A673 (cell line): ENCODE measurements at regions not wholly inside any gene's neighbourhood (a gene's known extent, or its start where the extent isn't known, plus 50 kb on each side); places are given as distances from the start of the nearest gene placed in this dataset.

Source experiments
- BruUV-seq: library from RNA; stranded (reverse); fragments of 400-500 nt; replicated peaks from 2 replicates; lab custom pipeline; 2021; lab: Mats Ljungman, UMichigan
- CTCF ChIA-PET: fragments of 300-600 bp; sonication (Branson Sonifier 250); formaldehyde crosslinking; loops from one replicate; lab custom pipeline; 2022; ENCODE audit warnings: antibody characterized with exemption; lab: Charles Lee
- POLR2A ChIA-PET: fragments of 300-600 bp; sonication (Branson Sonifier 250); formaldehyde crosslinking; loops from one replicate; lab custom pipeline; 2022; ENCODE audit warnings: antibody characterized with exemption; ENCODE audit not compliant: low non-redundant PET; lab: Charles Lee
- DNase-seq: peaks from one replicate; pipeline ENCODE4 v3.0.0-alpha.2; 2015; ENCODE audit warnings: low spot score
- H3K27ac ChIP-seq: fragments of 200-600 bp; sonication (generic); 2 replicates; pipeline ENCODE4 v1.5.1; 2016; ENCODE audit warnings: mixed run types, low read depth, mild to moderate bottlenecking, mixed read lengths, antibody characterized with exemption, low read length; ENCODE audit not compliant: poor library complexity, severe bottlenecking
- H3K27me3 ChIP-seq: fragments of 200-600 bp; sonication (generic); replicated peaks from 2 replicates; pipeline ENCODE4 v1.6.1; 2017; ENCODE audit warnings: mixed run types, low read depth, mild to moderate bottlenecking, mixed read lengths, antibody characterized with exemption, low read length; ENCODE audit not compliant: insufficient read depth, poor library complexity
- H3K36me3 ChIP-seq: fragments of 200-600 bp; sonication (generic); 2 replicates; pipeline ENCODE4 v1.6.1; 2016; ENCODE audit warnings: mixed run types, mild to moderate bottlenecking, mixed read lengths, antibody characterized with exemption, low read length; ENCODE audit not compliant: insufficient read depth, poor library complexity, severe bottlenecking
- H3K4me1 ChIP-seq: fragments of 200-600 bp; sonication (generic); 2 replicates; pipeline ENCODE4 v1.6.1; 2017; ENCODE audit warnings: mixed run types, mild to moderate bottlenecking, mixed read lengths, antibody characterized with exemption, low read length; ENCODE audit not compliant: insufficient read depth, poor library complexity, severe bottlenecking
- H3K4me3 ChIP-seq: fragments of 200-600 bp; sonication (generic); 2 replicates; pipeline ENCODE4 v1.5.1; 2016; ENCODE audit warnings: low read depth, mixed run types, mild to moderate bottlenecking, mixed read lengths, low read length; ENCODE audit not compliant: poor library complexity, severe bottlenecking
- H3K9me3 ChIP-seq: fragments of 200-600 bp; sonication (generic); 2 replicates; pipeline ENCODE4 v1.6.1; 2016; ENCODE audit warnings: mixed run types, low read depth, mild to moderate bottlenecking, mixed read lengths, antibody characterized with exemption, low read length; ENCODE audit not compliant: poor library complexity, severe bottlenecking
- EZH2 ChIP-seq: fragments of 200-600 bp; sonication (generic); IDR thresholded peaks from 2 replicates; pipeline ENCODE4 v1.6.1; 2017; ENCODE audit warnings: borderline replicate concordance, low read depth, mild to moderate bottlenecking, mixed read lengths, antibody characterized with exemption, low read length; ENCODE audit not compliant: poor library complexity, severe bottlenecking
- intact Hi-C: fragments of 100-400 bp; cut with micrococcal nuclease; formaldehyde crosslinking; loops from one replicate; pipeline ENCODE4 v1.10.0; 2022; ENCODE audit not compliant: unreplicated experiment
- TF ChIP-seq, protein P1 (sequence below): fragments of 300-800, 200-600 bp; sonication (generic); conservative IDR thresholded peaks from 2 replicates; pipeline ENCODE4 v1.5.1; 2017; ENCODE audit warnings: low read depth, mild to moderate bottlenecking, antibody characterized with exemption, low read length, moderate library complexity, mixed read lengths

DNA sequence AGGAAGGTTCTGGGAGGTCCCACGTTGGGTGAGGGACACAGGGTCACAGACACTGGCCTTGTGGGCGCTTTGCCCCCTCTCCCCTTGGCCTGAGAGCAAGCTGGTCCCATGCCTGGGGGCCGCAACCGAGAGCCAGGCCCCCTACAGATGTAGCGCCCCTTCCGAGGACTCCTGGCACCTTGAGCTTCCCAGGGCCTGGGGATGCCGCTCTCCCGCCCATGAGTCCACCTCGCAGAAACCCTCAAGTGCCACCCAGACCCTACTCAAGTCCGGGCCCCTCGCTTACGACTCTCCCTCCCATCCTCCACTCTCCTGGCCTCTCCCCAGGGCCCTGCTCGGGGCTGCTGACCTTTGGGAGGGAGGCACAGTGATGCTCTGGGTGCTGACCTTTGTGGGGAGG, 204.0 kb downstream of the BRD1 start:
- intact Hi-C loops: no loop called here
- DNase-seq: no peak
- Histone ChIP-seq H3K4me3 (no peak overlapping the region), H3K9me3 (no peaks in the 10 kb centered on the region), H3K36me3 (no peaks in the 10 kb centered on the region), H3K4me1 (peaks cover 7% of the 10 kb centered on the region), H3K27ac (no peak overlapping the region), H3K27me3 (no peaks in the 10 kb centered on the region)
- TF ChIP-seq EZH2: no peak
- TF ChIP-seq, protein P1, sequence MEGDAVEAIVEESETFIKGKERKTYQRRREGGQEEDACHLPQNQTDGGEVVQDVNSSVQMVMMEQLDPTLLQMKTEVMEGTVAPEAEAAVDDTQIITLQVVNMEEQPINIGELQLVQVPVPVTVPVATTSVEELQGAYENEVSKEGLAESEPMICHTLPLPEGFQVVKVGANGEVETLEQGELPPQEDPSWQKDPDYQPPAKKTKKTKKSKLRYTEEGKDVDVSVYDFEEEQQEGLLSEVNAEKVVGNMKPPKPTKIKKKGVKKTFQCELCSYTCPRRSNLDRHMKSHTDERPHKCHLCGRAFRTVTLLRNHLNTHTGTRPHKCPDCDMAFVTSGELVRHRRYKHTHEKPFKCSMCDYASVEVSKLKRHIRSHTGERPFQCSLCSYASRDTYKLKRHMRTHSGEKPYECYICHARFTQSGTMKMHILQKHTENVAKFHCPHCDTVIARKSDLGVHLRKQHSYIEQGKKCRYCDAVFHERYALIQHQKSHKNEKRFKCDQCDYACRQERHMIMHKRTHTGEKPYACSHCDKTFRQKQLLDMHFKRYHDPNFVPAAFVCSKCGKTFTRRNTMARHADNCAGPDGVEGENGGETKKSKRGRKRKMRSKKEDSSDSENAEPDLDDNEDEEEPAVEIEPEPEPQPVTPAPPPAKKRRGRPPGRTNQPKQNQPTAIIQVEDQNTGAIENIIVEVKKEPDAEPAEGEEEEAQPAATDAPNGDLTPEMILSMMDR: no peak
- ChIA-PET POLR2A (no interaction called here), CTCF (no interaction called here)
- no TSS peak for BruUV-seq

DNA sequence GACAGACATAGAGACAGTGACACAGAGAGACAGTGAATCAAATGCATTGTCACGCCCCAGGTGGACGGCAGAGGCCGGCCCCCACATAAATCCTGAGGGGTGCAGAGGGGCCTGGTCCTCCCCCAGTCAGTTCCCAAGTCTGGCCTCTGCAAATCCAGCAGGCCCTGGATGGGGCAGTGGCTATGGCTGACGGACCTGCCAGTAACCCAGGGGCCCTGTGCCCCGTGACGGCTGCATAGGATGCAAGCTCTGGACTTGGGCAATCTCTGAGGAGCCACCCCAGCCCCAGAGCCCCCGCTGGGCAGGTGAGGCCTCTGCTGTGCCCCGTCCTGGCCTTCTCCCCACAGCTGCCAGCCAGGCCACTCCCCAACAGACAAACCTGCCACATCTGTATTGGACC, 204.5 kb downstream of the BRD1 start:
- BruUV-seq: no TSS peak
- Histone ChIP-seq H3K27me3 (no peaks in the 10 kb centered on the region), H3K4me1 (peaks cover 2% of the 10 kb centered on the region), H3K9me3 (no peaks in the 10 kb centered on the region), H3K36me3 (no peaks in the 10 kb centered on the region), H3K27ac (no peak overlapping the region), H3K4me3 (no peak overlapping the region)
- ChIA-PET POLR2A (no interaction called here), CTCF (no interaction called here)
- TF ChIP-seq, protein P1: no peak
- no peak for DNase-seq
- intact Hi-C loops: no loop called here

DNA sequence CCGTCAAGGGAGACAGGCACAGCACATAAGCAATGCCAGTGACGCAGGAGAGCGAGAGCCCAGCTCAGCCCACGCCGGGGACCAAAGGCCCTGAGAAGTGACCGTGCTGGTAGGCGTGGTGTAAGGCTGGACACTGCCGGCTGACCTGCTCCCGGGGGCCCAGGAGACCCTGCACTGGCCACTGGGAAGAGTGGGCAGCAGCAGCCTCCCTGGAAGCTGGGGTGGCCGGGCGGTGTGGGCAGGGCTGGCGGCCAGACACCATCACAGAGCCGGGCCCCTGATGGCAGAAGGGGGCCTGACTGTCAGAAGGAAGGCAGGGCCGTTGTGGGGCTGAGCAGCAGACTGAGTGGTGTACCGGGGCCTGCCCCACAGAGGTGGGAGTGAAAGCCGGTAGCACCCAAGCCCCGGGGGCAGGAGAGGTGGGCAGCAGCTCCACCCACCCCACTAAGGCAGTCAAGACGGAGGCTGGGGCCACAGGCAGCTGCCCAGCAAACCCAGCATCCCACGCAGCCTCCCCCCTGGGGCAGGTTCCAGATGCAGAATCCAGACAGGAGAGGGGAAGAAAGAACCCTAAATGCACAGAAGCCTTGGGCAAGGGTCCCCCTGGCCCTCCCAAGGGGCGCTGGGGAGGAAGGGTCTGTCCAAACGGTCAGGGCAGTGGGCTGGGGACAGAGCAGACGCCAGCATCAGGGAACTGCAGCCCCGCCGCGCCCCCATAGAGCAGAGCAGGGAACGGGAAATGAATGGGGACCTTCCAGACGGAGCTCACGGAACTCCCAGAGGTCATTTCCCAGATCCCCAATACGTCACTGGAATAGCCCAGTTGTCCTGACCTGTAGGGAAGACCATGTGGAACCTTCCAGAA, 205.2 kb downstream of the BRD1 start:
- Histone ChIP-seq H3K36me3 (no peaks in the 10 kb centered on the region), H3K4me1 (no peaks in the 10 kb centered on the region), H3K27me3 (no peaks in the 10 kb centered on the region), H3K27ac (no peak overlapping the region), H3K9me3 (no peaks in the 10 kb centered on the region), H3K4me3 (no peak overlapping the region)
- TF ChIP-seq EZH2: no peak
- TF ChIP-seq, protein P1: no peak
- intact Hi-C loops: no loop called here
- POLR2A ChIA-PET: no interaction called here
- DNase-seq: no peak
- CTCF ChIA-PET: no interaction called here
- no TSS peak for BruUV-seq
